ENCODE measurements at regions not wholly inside any gene's neighbourhood (a gene's known extent, or its start where the extent isn't known, plus 50 kb on each side); places are given as distances from the start of the nearest gene placed in this dataset.

DNA sequence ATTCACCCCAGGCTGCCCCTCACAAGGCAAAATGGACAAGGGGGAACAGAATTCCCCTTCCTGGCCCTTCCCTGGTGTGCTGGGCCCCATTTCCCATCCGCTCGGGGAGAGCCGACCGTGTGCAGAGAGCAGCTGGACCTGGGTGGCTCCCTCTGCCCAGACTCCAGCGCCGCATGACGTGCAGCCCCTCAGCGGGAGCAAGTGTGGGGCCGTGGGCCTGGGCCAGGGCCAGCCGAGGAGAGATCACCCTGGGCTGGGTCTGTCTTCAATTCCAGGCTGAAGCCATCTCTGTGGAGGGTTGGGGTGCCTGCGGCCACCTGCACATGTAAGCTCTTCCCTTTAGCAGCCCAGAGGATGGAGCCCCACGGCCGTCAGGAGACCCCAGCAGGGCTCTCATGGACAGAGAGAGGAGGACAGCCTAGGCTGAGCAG, 241.8 kb downstream of the TTLL2 start:
- ChIA-PET CTCF (no interaction called here), POLR2A (no interaction called here)
- intact Hi-C loops (cut with micrococcal nuclease) = no loop called here
- Mint-ChIP-seq H3K27me3 (no peaks in the 10 kb centered on the region), H3K27ac (no peak overlapping the region), H3K4me3 (no peak overlapping the region), H3K4me1 (no peaks in the 10 kb centered on the region), H3K36me3 (ENCODE audit: low read depth) (no peaks in the 10 kb centered on the region), H3K9me3 (no peaks in the 10 kb centered on the region)
- ATAC-seq (ENCODE audit: low read depth) = no peak
- TF ChIP-seq CTCF (IDR thresholded peaks at IDR 0.05) = no peak
- DNase-seq = no peak

GRCh38 chr6:167567142-167568033, 242.5 kb downstream of the TTLL2 start:
- H3K27ac Mint-ChIP-seq = no peak overlapping the region
- H3K4me1 Mint-ChIP-seq = no peaks in the 10 kb centered on the region
- H3K27me3 Mint-ChIP-seq = no peaks in the 10 kb centered on the region
- DNase-seq (no peak), ATAC-seq (ENCODE audit: low read depth) (no peak)
- intact Hi-C loops (cut with micrococcal nuclease) = no loop called here
- H3K36me3 Mint-ChIP-seq (ENCODE audit: low read depth) = no peaks in the 10 kb centered on the region
- H3K4me3 Mint-ChIP-seq = no peak overlapping the region
- TF ChIP-seq CTCF (IDR thresholded peaks at IDR 0.05) = no peak
- CTCF ChIA-PET = no interaction called here
- POLR2A ChIA-PET = no interaction called here
- H3K9me3 Mint-ChIP-seq = no peaks in the 10 kb centered on the region

DNA sequence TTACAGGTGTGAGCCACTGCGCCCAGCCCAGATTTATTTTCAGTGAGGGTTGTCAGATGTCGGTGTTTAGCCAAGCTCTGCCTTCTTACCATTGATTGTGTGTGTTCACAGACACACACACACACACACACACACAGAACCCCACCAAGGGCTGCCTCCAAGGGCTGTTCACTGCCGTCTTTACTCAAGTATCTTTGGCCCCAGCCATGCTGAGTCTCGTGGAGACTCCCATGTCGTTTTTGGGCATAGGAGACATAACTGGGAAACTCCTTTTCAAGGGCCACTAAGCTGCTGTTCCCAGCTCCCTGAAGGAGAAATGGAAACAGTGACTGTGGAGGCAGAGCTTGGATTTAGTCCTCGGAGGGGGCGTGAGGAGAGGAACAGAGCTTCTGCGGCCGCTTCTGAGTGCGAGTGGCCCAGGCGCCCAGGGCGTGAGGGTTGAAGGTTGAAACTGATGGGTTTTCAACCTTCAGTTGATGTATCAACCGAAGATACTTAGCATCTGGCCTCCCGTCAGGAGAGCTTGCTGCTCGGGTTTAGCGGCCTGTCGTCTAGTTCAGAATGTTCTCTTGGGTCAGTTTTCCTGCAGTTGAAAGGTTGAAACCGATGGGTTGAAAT, 243.6 kb downstream of the TTLL2 start:
- H3K9me3 Mint-ChIP-seq = no peaks in the 10 kb centered on the region
- no peak overlapping the region for H3K27ac Mint-ChIP-seq
- no peak for TF ChIP-seq CTCF (IDR thresholded peaks at IDR 0.05)
- ChIA-PET CTCF (no interaction called here), POLR2A (no interaction called here)
- H3K4me1 Mint-ChIP-seq = no peaks in the 10 kb centered on the region
- H3K36me3 Mint-ChIP-seq (ENCODE audit: low read depth) = no peaks in the 10 kb centered on the region
- ATAC-seq (ENCODE audit: low read depth) = no peak
- DNase-seq = no peak
- intact Hi-C loops (cut with micrococcal nuclease) = no loop called here
- no peak overlapping the region for H3K4me3 Mint-ChIP-seq
- H3K27me3 Mint-ChIP-seq = peaks cover 1% of the 10 kb centered on the region

DNA sequence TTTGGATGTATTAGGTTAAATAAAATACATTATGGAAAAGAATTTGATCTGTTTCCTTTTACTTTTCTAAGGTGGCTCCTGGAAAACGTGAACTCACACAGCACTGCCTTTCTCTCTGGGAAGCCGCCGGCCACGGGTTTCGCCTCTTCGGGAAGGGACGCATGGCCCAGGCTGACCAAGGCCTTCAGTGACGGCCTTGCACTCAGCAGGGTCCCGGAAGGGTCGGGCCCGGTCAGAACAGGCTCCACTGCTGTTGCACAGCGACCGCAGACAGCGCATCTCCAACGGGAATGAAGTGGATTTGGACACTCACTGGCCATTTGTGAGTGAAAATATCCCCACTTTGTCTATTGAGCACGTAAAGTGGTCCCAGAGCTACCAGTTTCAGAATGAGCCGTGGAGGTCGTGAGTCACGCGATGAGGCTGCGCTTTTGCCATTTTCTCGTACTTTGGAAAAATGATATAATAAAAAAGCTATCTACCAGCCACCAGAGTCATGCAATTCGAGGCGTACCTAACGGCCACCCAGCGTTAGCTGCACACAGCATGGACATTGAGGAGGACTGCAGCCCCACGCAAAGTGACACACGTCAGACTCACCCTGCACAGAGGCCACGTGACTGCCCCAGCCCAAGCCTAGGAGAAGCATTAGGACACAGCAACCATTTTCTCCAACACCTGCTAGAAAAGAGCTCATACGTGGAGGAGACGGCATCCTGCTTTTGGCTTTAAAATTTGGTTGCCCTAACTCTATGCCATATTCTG, 244.3 kb downstream of the TTLL2 start:
- Mint-ChIP-seq H3K4me3 (no peak overlapping the region), H3K36me3 (ENCODE audit: low read depth) (no peaks in the 10 kb centered on the region), H3K9me3 (no peaks in the 10 kb centered on the region), H3K27ac (no peak overlapping the region), H3K27me3 (peaks cover 1% of the 10 kb centered on the region), H3K4me1 (no peaks in the 10 kb centered on the region)
- ChIA-PET POLR2A (no interaction called here), CTCF (no interaction called here)
- no peak for TF ChIP-seq CTCF (IDR thresholded peaks at IDR 0.05)
- no peak for ATAC-seq (ENCODE audit: low read depth)
- intact Hi-C loops (cut with micrococcal nuclease) = no loop called here
- no peak for DNase-seq

DNA sequence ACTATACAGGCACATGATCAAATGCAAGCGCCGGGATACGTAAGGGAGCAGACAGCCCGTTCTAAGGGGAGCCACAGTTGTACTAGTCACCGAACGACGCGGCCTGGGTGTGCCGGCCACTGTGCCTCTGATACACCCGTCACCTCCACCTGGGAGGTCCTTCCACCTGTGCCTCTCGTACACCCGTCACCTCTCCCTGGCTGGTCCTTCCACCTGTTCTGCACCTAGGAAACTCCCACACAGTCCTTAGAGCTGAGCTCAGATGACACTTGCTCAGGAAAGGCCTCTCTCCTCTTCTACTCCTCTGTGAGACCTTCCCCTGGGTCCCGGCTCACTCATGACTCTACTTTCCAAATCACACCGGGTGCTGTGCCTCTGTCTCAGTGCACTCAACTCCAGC, 245.0 kb downstream of the TTLL2 start:
- Mint-ChIP-seq H3K27me3 (peaks cover 1% of the 10 kb centered on the region), H3K4me1 (no peaks in the 10 kb centered on the region), H3K9me3 (no peaks in the 10 kb centered on the region), H3K27ac (no peak overlapping the region), H3K4me3 (no peak overlapping the region), H3K36me3 (ENCODE audit: low read depth) (no peaks in the 10 kb centered on the region)
- POLR2A ChIA-PET = no interaction called here
- no peak for ATAC-seq (ENCODE audit: low read depth)
- no peak for TF ChIP-seq CTCF (IDR thresholded peaks at IDR 0.05)
- DNase-seq = no peak
- intact Hi-C loops (cut with micrococcal nuclease) = no loop called here
- CTCF ChIA-PET = no interaction called here

Measured in activated B cell treated with CpG ODN at 0.5 μM for 24 hours (primary cell).